Endothelial cell of umbilical vein (primary cell): ENCODE measurements at regions not wholly inside any gene's neighbourhood (a gene's known extent, or its start where the extent isn't known, plus 50 kb on each side); places are given as distances from the start of the nearest gene placed in this dataset.

ENCODE experiments used
- BruUV-seq: library from RNA; stranded (reverse); fragments of 400-500 nt; replicated peaks from 2 replicates; lab custom pipeline; 2021; lab: Mats Ljungman, UMichigan
- CTCF ChIA-PET: fragments of 300-600, 350-600 bp; sonication (Branson Sonifier 250); formaldehyde crosslinking; loops from one replicate; lab custom pipeline; 2021; ENCODE audit warnings: antibody characterized with exemption, inconsistent platforms; lab: Charles Lee
- POLR2A ChIA-PET: fragments of 300-600, 350-600 bp; sonication (Branson Sonifier 250); formaldehyde crosslinking; loops from one replicate; lab custom pipeline; 2021; ENCODE audit warnings: antibody characterized with exemption, inconsistent platforms; lab: Charles Lee
- DNase-seq: peaks from one replicate; pipeline ENCODE4 v3.0.0-alpha.2; 2011; ENCODE audit warnings: low read depth, low spot score
- FAIRE-seq: peaks from 2 replicates; lab custom pipeline; 2011; peaks lifted over from hg19 to GRCh38; lab: Jason Lieb, UNC
- H2AFZ ChIP-seq: 2 replicates; pipeline ENCODE4 v1.6.0; 2012; ENCODE audit warnings: low read depth, low read length, control low read depth, inconsistent platforms
- H3K27ac ChIP-seq: 2 replicates; pipeline ENCODE4 v1.5.1; 2011; ENCODE audit warnings: low read depth, mild to moderate bottlenecking, control low read depth, low read length, moderate library complexity; ENCODE audit not compliant: insufficient read depth
- H3K27me3 ChIP-seq, 2 experiments: 2 replicates each; pipeline versions ENCODE4 v1.6.0 to v1.6.1; 2011; ENCODE audit warnings: low read length in 2 of 2, mixed read lengths in 1 of 2; ENCODE audit not compliant: control insufficient read depth in 2 of 2, insufficient read depth in 2 of 2
- H3K36me3 ChIP-seq, 2 experiments: 2 replicates in 1 of 2; 3 replicates in 1 of 2; pipeline ENCODE4 v1.5.1; 2011; ENCODE audit warnings: low read length in 2 of 2, mild to moderate bottlenecking in 1 of 2, moderate library complexity in 1 of 2; ENCODE audit not compliant: control insufficient read depth in 2 of 2, insufficient read depth in 2 of 2; ENCODE audit errors: extremely low read depth in 1 of 2
- H3K4me1 ChIP-seq: 3 replicates; pipeline ENCODE4 v1.5.1; 2011; ENCODE audit warnings: mild to moderate bottlenecking, low read length; ENCODE audit not compliant: control insufficient read depth, insufficient read depth; ENCODE audit errors: extremely low read depth
- H3K4me2 ChIP-seq: 2 replicates; pipeline ENCODE4 v1.6.1; 2011; ENCODE audit warnings: low read length, control low read depth, mixed read lengths; ENCODE audit not compliant: insufficient read depth
- H3K4me3 ChIP-seq, 3 experiments: fragments of 200-600 bp in 1 of 3; sonication (generic), shearing (Covaris generic) in 1 of 3; replicated peaks in 1 of 3; 2 replicates each; pipeline ENCODE4 v1.5.1; 2011 to 2016; ENCODE audit warnings: control low read depth in 3 of 3, low read length in 3 of 3, mild to moderate bottlenecking in 2 of 3, inconsistent platforms in 1 of 3, low read depth in 1 of 3, moderate library complexity in 1 of 3; ENCODE audit not compliant: insufficient read depth in 1 of 3
- H3K79me2 ChIP-seq: 2 replicates; pipeline ENCODE4 v1.6.0; 2012; ENCODE audit warnings: low read length, inconsistent platforms; ENCODE audit not compliant: control insufficient read depth, insufficient read depth
- H3K9ac ChIP-seq: replicated peaks from 2 replicates; pipeline ENCODE3; 2011; ENCODE audit warnings: low read length, control low read depth; ENCODE audit not compliant: insufficient read depth; ENCODE audit errors: extremely low read depth
- H3K9me1 ChIP-seq: replicated peaks from 3 replicates; pipeline ENCODE4 v1.6.0; 2011; ENCODE audit warnings: mild to moderate bottlenecking, low read length; ENCODE audit not compliant: control insufficient read depth, insufficient read depth; ENCODE audit errors: extremely low read depth
- H3K9me3 ChIP-seq: replicated peaks from 2 replicates; pipeline ENCODE4 v1.5.1; 2012; ENCODE audit warnings: low read length, inconsistent platforms; ENCODE audit not compliant: control insufficient read depth, insufficient read depth
- H4K20me1 ChIP-seq: replicated peaks from 2 replicates; pipeline ENCODE3; 2011; ENCODE audit warnings: mild to moderate bottlenecking, low read length; ENCODE audit not compliant: control insufficient read depth, insufficient read depth; ENCODE audit errors: extremely low read depth
- CTCF ChIP-seq, 2 donors: IDR thresholded peaks; 1 replicate in 1 of 2; 2 replicates in 1 of 2; pipeline ENCODE4 v1.5.1; 2011; ENCODE audit warnings: low read length in 2 of 2, mild to moderate bottlenecking in 2 of 2, moderate library complexity in 2 of 2, control low read depth in 1 of 2, inconsistent platforms in 1 of 2, low read depth in 1 of 2; ENCODE audit not compliant: insufficient read depth in 1 of 2; ENCODE audit errors: extremely low read depth in 1 of 2
- EZH2 ChIP-seq: IDR thresholded peaks from 2 replicates; pipeline ENCODE4 v1.6.1; 2012; ENCODE audit warnings: borderline replicate concordance, low read depth, mild to moderate bottlenecking, moderate library complexity, low read length, inconsistent platforms; ENCODE audit not compliant: severe bottlenecking
- FOS ChIP-seq: IDR thresholded peaks from 2 replicates; pipeline ENCODE4 v1.6.1; 2011; ENCODE audit warnings: mild to moderate bottlenecking, low read length, moderate library complexity, borderline replicate concordance; ENCODE audit not compliant: insufficient read depth
- GATA2 ChIP-seq: IDR thresholded peaks from 2 replicates; pipeline ENCODE4 v1.7.0; 2011; ENCODE audit warnings: low read depth, mild to moderate bottlenecking, moderate library complexity, mixed read lengths, low read length; ENCODE audit not compliant: insufficient read length, insufficient read depth
- JUN ChIP-seq: IDR thresholded peaks from 2 replicates; pipeline ENCODE4 v1.6.1; 2011; ENCODE audit warnings: borderline replicate concordance, low read depth; ENCODE audit not compliant: insufficient read length, insufficient read depth
- MYC ChIP-seq: IDR thresholded peaks from one replicate; pipeline ENCODE4 v1.6.1; 2011; ENCODE audit warnings: mild to moderate bottlenecking, low read depth, low read length
- POLR2A ChIP-seq: IDR thresholded peaks from 2 replicates; pipeline ENCODE4 v1.6.1; 2012; ENCODE audit warnings: low read depth, mild to moderate bottlenecking, control low read depth, low read length
- POLR2AphosphoS5 ChIP-seq: IDR thresholded peaks from 2 replicates; pipeline ENCODE4 v1.6.1; 2012; ENCODE audit warnings: low read depth, mild to moderate bottlenecking, control low read depth, low read length, moderate library complexity; ENCODE audit not compliant: insufficient read depth
- dilution Hi-C: fragments of 300-500 bp; cut with MboI; formaldehyde crosslinking; loops from one replicate; pipeline ENCODE4 v1.15.0; 2019; ENCODE audit warnings: low sequenced_read_pairs; ENCODE audit not compliant: extremely low pct_ligation_motif_present
- intact Hi-C: fragments of 100-400 bp; cut with micrococcal nuclease; formaldehyde crosslinking; loops from one replicate; pipeline ENCODE4 v1.10.0; 2022
- TF ChIP-seq, protein P1 (sequence below): IDR thresholded peaks from 2 replicates; pipeline ENCODE4 v1.6.1; 2011; ENCODE audit not compliant: insufficient read depth, insufficient read length

- no peaks in the 10 kb centered on the region for H4K20me1 ChIP-seq
Observed at GRCh38 chr3:191696348-191696747, 235.4 kb downstream of the PYDC2 start.

DNA sequence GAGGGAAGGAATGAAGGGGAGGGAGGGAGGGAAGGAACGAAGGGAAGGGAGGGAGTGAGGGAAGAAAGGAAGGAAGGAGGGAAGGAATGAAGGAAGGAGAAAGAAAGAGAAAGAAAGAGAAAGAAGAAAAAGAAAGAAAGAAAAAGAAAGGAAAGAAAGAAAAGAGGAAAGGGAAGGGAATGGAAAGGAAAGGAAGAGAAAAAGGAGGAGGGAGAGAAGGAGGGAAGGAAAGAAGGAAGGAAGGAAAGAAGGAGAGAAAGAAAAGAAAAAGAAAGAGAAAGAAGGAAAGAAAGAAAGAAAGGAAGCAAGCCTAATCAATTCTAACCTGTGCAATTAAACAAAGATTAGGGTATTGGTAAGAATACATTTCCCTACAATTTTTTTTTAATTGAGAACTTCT is 238.6 kb downstream of the PYDC2 start:
- H3K9me1 ChIP-seq, result no peaks in the 10 kb centered on the region
- TF ChIP-seq FOS (no peak), POLR2AphosphoS5 (no peak), GATA2 (no peak), POLR2A (no peak), CTCF (IDR thresholded peaks at IDR 0.05; ENCODE audit: extremely low read depth in 1 of 2, insufficient read depth in 1 of 2, low read depth in 1 of 2, low read length in 2 of 2) (no peak), MYC (no peak), JUN (no peak), EZH2 (no peak)
- TF ChIP-seq, protein P1, sequence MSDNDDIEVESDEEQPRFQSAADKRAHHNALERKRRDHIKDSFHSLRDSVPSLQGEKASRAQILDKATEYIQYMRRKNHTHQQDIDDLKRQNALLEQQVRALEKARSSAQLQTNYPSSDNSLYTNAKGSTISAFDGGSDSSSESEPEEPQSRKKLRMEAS, result no peak
- H3K9me3 ChIP-seq, result no peaks in the 10 kb centered on the region
- no peak for DNase-seq
- no peaks in the 10 kb centered on the region for H4K20me1 ChIP-seq
- dilution Hi-C loops (no loop called here), intact Hi-C loops (no loop called here)
- no peak for FAIRE-seq
- H3K4me1 ChIP-seq, result no peaks in the 10 kb centered on the region
- no peak overlapping the region for H3K4me3 ChIP-seq
- H3K4me2 ChIP-seq, result no peak overlapping the region
- ChIA-PET POLR2A (no interaction called here), CTCF (no interaction called here)
- H3K9ac ChIP-seq, result no peak overlapping the region
- no peaks in the 10 kb centered on the region for H3K27me3 ChIP-seq
- H2AFZ ChIP-seq, result no peak overlapping the region
- no peaks in the 10 kb centered on the region for H3K36me3 ChIP-seq
- no peaks in the 10 kb centered on the region for H3K79me2 ChIP-seq
- BruUV-seq, result no TSS peak
- H3K27ac ChIP-seq, result no peak overlapping the region

More at GRCh38 chr3:191696348-191696747, 235.4 kb downstream of the PYDC2 start:
- Histone ChIP-seq H3K79me2 (no peaks in the 10 kb centered on the region), H3K36me3 (no peaks in the 10 kb centered on the region), H3K9me3 (no peaks in the 10 kb centered on the region), H2AFZ (no peak overlapping the region), H3K27ac (no peak overlapping the region), H3K4me2 (no peak overlapping the region), H3K27me3 (no peaks in the 10 kb centered on the region), H3K9me1 (no peaks in the 10 kb centered on the region), H3K9ac (no peak overlapping the region), H3K4me3 (no peak overlapping the region), H3K4me1 (no peaks in the 10 kb centered on the region)
- FAIRE-seq (no peak), DNase-seq (no peak)
- CTCF ChIA-PET, result no interaction called here
- TF ChIP-seq MYC (no peak), FOS (no peak), POLR2A (no peak), GATA2 (no peak), JUN (no peak), POLR2AphosphoS5 (no peak), EZH2 (no peak)
- TF ChIP-seq, protein P1, result no peak
- dilution Hi-C loops (no loop called here), intact Hi-C loops (no loop called here)
- POLR2A ChIA-PET, result no interaction called here
- BruUV-seq, result no TSS peak
